ENCODE measurements at regions not wholly inside any gene's neighbourhood (a gene's known extent, or its start where the extent isn't known, plus 50 kb on each side); places are given as distances from the start of the nearest gene placed in this dataset.

GRCh38 chr10:14414901-14415300, 84.2 kb upstream of the FRMD4A start:
- Histone ChIP-seq H3K9me3 (replicated peaks) (no peaks in the 10 kb centered on the region), H3K27me3 (no peaks in the 10 kb centered on the region), H3K4me3 (no peak overlapping the region), H3K4me1 (no peaks in the 10 kb centered on the region), H3K36me3 (no peaks in the 10 kb centered on the region), H3K27ac (no peak overlapping the region)
- no peak for DNase-seq

- Histone ChIP-seq H3K9me3 (replicated peaks) (no peaks in the 10 kb centered on the region), H3K4me3 (no peak overlapping the region), H3K36me3 (no peaks in the 10 kb centered on the region), H3K27ac (no peak overlapping the region), H3K27me3 (no peaks in the 10 kb centered on the region), H3K4me1 (no peaks in the 10 kb centered on the region)
- DNase-seq: no peak
These were observed 82.8 kb upstream of the FRMD4A start for GRCh38 chr10:14413523-14413922.

- H3K27ac ChIP-seq: no peak overlapping the region
- no peak for DNase-seq
- H3K27me3 ChIP-seq: no peaks in the 10 kb centered on the region
- no peaks in the 10 kb centered on the region for H3K9me3 ChIP-seq (replicated peaks)
- H3K4me1 ChIP-seq: no peaks in the 10 kb centered on the region
- H3K4me3 ChIP-seq: no peak overlapping the region
- no peaks in the 10 kb centered on the region for H3K36me3 ChIP-seq
These were observed 81.9 kb upstream of the FRMD4A start for GRCh38 chr10:14412624-14413023.

GRCh38 chr10:14409856-14410458, 79.2 kb upstream of the FRMD4A start:
- DNase-seq: peak in 1 of 2 experiments; percentile 14
- no peak overlapping the region for H3K4me3 ChIP-seq
- H3K36me3 ChIP-seq: no peaks in the 10 kb centered on the region
- H3K4me1 ChIP-seq: no peaks in the 10 kb centered on the region
- no peaks in the 10 kb centered on the region for H3K27me3 ChIP-seq
- no peaks in the 10 kb centered on the region for H3K9me3 ChIP-seq (replicated peaks)
- no peak overlapping the region for H3K27ac ChIP-seq

DNA sequence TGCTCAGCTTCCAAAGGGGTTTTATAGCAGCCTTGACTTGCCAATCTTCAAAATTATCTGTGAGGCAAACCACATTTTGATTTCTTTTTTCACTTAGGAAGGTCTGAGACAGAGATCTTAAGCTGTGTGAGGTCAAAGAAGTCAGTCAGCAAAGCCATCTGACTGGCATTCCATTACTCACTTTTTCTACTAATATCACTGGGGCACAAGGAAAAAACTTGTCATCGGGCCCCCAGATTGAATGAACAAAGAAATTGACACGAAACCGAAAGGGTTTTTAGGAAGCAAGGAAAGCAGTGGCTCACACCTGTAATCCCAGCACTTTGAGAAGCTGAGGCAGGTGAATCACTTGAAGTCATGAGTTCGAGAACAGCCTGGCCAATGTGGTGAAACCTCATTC, 78.5 kb upstream of the FRMD4A start:
- DNase-seq: no peak
- Histone ChIP-seq H3K4me1 (no peaks in the 10 kb centered on the region), H3K4me3 (no peak overlapping the region), H3K27ac (no peak overlapping the region), H3K27me3 (no peaks in the 10 kb centered on the region), H3K36me3 (no peaks in the 10 kb centered on the region), H3K9me3 (replicated peaks) (no peaks in the 10 kb centered on the region)

DNA sequence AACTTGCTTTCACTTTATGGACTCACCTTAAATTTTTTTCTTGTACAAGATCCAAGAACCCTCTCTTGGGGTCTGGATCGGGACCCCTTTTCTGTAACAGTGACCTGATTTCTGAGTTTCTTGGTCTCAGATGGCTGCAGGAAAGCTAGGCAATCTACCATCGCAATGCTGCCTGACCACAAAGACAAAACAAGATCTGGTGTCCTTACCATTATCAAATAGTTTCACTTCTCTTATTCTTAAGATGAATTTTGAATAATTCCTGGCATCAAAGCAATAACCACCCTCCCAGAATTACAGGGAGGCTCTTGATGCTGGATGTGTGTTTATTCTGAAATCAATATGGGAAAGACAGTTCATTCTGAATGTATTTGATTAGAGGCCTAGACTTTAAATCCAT, 77.4 kb upstream of the FRMD4A start:
- H3K27me3 ChIP-seq: no peaks in the 10 kb centered on the region
- no peaks in the 10 kb centered on the region for H3K4me1 ChIP-seq
- DNase-seq: no peak
- no peaks in the 10 kb centered on the region for H3K36me3 ChIP-seq
- H3K9me3 ChIP-seq (replicated peaks): no peaks in the 10 kb centered on the region
- H3K4me3 ChIP-seq: no peak overlapping the region
- no peak overlapping the region for H3K27ac ChIP-seq

- Histone ChIP-seq H3K27me3 (no peaks in the 10 kb centered on the region), H3K36me3 (no peaks in the 10 kb centered on the region), H3K27ac (no peak overlapping the region), H3K9me3 (replicated peaks) (no peaks in the 10 kb centered on the region), H3K4me3 (no peak overlapping the region), H3K4me1 (no peaks in the 10 kb centered on the region)
- no peak for DNase-seq
These were observed 76.8 kb upstream of the FRMD4A start for GRCh38 chr10:14407567-14407966.

DNA sequence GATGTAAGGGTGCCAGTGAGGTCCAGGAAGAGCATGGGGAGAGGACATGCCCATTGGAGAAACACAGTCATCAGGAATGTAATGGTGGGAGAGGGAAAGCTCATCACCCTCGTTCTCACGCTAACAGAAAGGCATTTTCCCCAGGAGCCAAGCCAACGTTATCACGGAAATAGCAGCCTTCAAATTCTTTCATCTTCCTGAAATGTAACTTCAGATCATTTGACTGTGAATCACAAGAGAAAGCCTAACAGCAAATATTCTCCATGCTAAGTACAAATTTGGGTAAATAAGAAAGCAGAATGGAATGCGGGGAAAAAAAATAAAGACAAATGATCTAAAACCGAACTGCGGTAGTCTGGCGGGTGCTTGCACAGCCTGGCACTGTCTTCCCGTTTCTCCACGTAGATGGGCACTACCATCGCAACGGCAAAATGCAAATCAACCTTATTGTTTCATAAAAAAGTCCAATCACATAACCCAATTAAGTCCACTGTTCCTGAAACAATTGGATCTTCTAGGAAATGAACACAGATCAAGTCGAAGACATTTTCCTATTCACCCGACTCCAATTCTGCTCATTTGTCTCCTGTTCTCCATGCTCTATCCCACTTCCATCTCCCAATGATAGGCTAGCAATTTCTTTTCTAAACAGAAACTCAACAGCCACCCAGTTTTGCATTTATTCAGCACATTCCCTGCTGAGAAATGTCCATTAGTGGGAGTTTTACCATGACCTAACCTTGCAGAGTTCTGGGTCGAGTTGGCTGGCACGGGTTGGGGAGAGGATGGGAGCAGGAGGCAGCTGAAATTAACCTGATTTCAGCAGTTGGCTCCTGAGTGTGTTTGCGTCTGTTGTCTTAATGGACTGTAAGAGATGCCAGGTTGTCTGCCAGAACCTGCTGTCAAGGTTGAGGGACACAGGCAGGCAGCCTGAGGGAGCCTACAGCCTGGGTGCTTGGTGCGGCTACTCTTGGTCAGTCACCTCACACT, 74.6 kb upstream of the FRMD4A start:
- H3K9me3 ChIP-seq (replicated peaks): no peaks in the 10 kb centered on the region
- H3K27ac ChIP-seq: no peak overlapping the region
- H3K4me1 ChIP-seq: no peaks in the 10 kb centered on the region
- no peak for DNase-seq
- no peaks in the 10 kb centered on the region for H3K36me3 ChIP-seq
- H3K27me3 ChIP-seq: no peaks in the 10 kb centered on the region
- no peak overlapping the region for H3K4me3 ChIP-seq

- H3K4me1 ChIP-seq: no peaks in the 10 kb centered on the region
These were observed 73.3 kb upstream of the FRMD4A start for GRCh38 chr10:14403881-14404623.

GRCh38 chr10:14403359-14403758, 72.6 kb upstream of the FRMD4A start:
- H3K27me3 ChIP-seq: no peaks in the 10 kb centered on the region
- DNase-seq: no peak
- H3K9me3 ChIP-seq (replicated peaks): no peaks in the 10 kb centered on the region; the same call in 1 of the 2 replicates
- no peak overlapping the region for H3K4me3 ChIP-seq
- H3K27ac ChIP-seq: no peak overlapping the region
- H3K4me1 ChIP-seq: no peaks in the 10 kb centered on the region
- H3K36me3 ChIP-seq: no peaks in the 10 kb centered on the region

More at GRCh38 chr10:14403881-14404623, 73.3 kb upstream of the FRMD4A start:
- Histone ChIP-seq H3K36me3 (no peaks in the 10 kb centered on the region), H3K27me3 (no peaks in the 10 kb centered on the region), H3K27ac (no peak overlapping the region), H3K9me3 (replicated peaks) (no peaks in the 10 kb centered on the region; the same call in 1 of the 2 replicates), H3K4me3 (no peak overlapping the region)
- no peak for DNase-seq

- H3K4me1 ChIP-seq: peaks cover 15% of the 10 kb centered on the region
- H3K27ac ChIP-seq: no peak overlapping the region
These were observed 68.9 kb upstream of the FRMD4A start for GRCh38 chr10:14399641-14400040.

GRCh38 chr10:14397066-14397465, 66.3 kb upstream of the FRMD4A start:
- Histone ChIP-seq H3K9me3 (replicated peaks) (no peaks in the 10 kb centered on the region; the same call in 1 of the 2 replicates), H3K27ac (peak overlapping the region; percentile 78), H3K4me1 (peaks cover 15% of the 10 kb centered on the region), H3K27me3 (no peaks in the 10 kb centered on the region), H3K4me3 (no peak overlapping the region), H3K36me3 (no peaks in the 10 kb centered on the region)
- DNase-seq: peak; percentile 92 to 95

More at GRCh38 chr10:14399641-14400040, 68.9 kb upstream of the FRMD4A start:
- no peak for DNase-seq
- Histone ChIP-seq H3K4me3 (no peak overlapping the region), H3K9me3 (replicated peaks) (no peaks in the 10 kb centered on the region; the same call in 1 of the 2 replicates), H3K27me3 (no peaks in the 10 kb centered on the region), H3K36me3 (no peaks in the 10 kb centered on the region)

- Histone ChIP-seq H3K9me3 (replicated peaks) (no peaks in the 10 kb centered on the region; the same call in 1 of the 2 replicates), H3K27me3 (no peaks in the 10 kb centered on the region), H3K27ac (peak overlapping the region; percentile 78), H3K36me3 (no peaks in the 10 kb centered on the region), H3K4me1 (peaks cover 15% of the 10 kb centered on the region), H3K4me3 (no peak overlapping the region)
- DNase-seq: peak; percentile 31 to 71
These were observed 65.8 kb upstream of the FRMD4A start for GRCh38 chr10:14396411-14397048.

- Histone ChIP-seq H3K27ac (no peak overlapping the region), H3K4me3 (no peak overlapping the region), H3K4me1 (peaks cover 15% of the 10 kb centered on the region), H3K9me3 (replicated peaks) (no peaks in the 10 kb centered on the region), H3K36me3 (no peaks in the 10 kb centered on the region), H3K27me3 (no peaks in the 10 kb centered on the region)
- no peak for DNase-seq
These were observed 63.5 kb upstream of the FRMD4A start for GRCh38 chr10:14394179-14394578.
